ENCODE measurements at regions not wholly inside any gene's neighbourhood (a gene's known extent, or its start where the extent isn't known, plus 50 kb on each side); places are given as distances from the start of the nearest gene placed in this dataset.

DNA sequence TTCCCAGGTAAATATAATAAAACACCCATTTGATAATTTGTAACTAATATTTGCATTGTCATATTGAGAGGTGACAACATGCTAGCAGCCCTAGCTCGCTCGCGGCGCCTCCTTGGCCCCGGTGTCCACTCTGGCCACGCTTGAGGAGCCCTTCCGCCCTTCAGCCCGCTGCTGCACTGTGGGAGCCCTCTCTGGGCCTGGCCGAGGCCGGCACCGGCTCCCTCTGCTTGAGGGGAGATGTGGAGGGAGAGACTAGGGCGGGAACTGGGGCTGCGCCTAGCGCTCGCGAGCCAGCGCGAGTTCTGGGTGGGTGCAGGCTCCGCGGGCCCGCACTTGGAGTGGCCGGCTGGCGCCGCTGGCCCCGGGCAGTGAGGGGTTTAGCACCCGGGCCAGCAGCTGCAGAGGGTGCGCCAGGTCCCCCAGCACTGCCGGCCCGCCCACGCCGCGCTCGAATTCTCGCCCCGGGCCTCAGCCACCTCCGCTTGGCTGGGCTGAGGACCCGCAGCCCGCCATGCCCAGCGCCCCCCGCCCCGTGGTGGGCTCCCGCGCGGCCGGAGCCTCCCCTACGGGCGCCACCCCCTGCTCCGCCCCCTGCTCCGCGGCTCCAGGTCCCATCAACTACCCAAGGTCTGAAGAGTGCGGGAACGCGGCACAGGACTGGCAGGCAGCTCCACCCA is 594.4 kb downstream of the SLITRK6 start:
- intact Hi-C loops (cut with micrococcal nuclease; ENCODE audit: unreplicated experiment): no loop called here
- CTCF ChIA-PET: no interaction called here
- H3K4me1 ChIP-seq (replicated peaks; ENCODE audit: insufficient read depth): no peaks in the 10 kb centered on the region
- no peaks in the 10 kb centered on the region for H3K36me3 ChIP-seq (ENCODE audit: low read depth)
- POLR2A ChIA-PET (ENCODE audit: unreplicated experiment): no interaction called here
- H3F3A ChIP-seq (ENCODE audit: insufficient read depth, low read depth): no peaks in the 10 kb centered on the region
- H3K4me2 ChIP-seq: no peak overlapping the region
- no peaks in the 10 kb centered on the region for H3K9me2 ChIP-seq (ENCODE audit: insufficient read depth)
- BruUV-seq (replicated peaks): no TSS peak
- TF ChIP-seq, protein P1, sequence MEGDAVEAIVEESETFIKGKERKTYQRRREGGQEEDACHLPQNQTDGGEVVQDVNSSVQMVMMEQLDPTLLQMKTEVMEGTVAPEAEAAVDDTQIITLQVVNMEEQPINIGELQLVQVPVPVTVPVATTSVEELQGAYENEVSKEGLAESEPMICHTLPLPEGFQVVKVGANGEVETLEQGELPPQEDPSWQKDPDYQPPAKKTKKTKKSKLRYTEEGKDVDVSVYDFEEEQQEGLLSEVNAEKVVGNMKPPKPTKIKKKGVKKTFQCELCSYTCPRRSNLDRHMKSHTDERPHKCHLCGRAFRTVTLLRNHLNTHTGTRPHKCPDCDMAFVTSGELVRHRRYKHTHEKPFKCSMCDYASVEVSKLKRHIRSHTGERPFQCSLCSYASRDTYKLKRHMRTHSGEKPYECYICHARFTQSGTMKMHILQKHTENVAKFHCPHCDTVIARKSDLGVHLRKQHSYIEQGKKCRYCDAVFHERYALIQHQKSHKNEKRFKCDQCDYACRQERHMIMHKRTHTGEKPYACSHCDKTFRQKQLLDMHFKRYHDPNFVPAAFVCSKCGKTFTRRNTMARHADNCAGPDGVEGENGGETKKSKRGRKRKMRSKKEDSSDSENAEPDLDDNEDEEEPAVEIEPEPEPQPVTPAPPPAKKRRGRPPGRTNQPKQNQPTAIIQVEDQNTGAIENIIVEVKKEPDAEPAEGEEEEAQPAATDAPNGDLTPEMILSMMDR (conservative IDR thresholded peaks at IDR 0.05): no peak
- no peak for TF ChIP-seq EZH2 (IDR thresholded peaks at IDR 0.05; ENCODE audit: low read depth)
- H2AFZ ChIP-seq: no peak overlapping the region
- H3K79me2 ChIP-seq (ENCODE audit: low read depth): no peaks in the 10 kb centered on the region
- no peak overlapping the region for H3K27ac ChIP-seq
- H3K9me3 ChIP-seq (ENCODE audit: insufficient read depth, low read depth): no peaks in the 10 kb centered on the region
- no peaks in the 10 kb centered on the region for H4K20me1 ChIP-seq (ENCODE audit: insufficient read depth)
- DNase-seq: no peak
- no peaks in the 10 kb centered on the region for H3K27me3 ChIP-seq (ENCODE audit: insufficient read depth, low read depth)
- no peak overlapping the region for H3K4me3 ChIP-seq

DNA sequence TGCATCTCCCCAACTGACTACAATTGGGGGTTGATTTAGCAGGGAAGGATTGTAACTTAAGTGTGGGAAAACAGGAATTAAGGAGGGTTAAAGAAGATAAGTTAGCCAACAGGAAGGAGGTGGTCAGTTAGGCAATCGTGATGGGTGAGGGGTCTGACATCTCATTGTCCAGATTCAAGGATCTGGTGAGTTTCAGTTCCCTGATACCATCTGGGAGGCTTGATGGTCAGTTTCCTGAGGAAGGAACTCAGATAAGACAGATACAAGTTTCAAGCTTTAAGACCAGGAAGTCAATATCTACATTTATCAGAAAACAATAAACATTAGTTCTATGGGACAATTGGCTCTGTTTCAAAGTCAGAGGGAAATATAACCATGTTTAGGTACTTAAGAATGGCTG is 601.8 kb downstream of the SLITRK6 start:
- no peaks in the 10 kb centered on the region for H3K36me3 ChIP-seq (ENCODE audit: low read depth)
- no peaks in the 10 kb centered on the region for H3K9me3 ChIP-seq (ENCODE audit: insufficient read depth, low read depth)
- intact Hi-C loops (cut with micrococcal nuclease; ENCODE audit: unreplicated experiment): no loop called here
- no peak for DNase-seq
- CTCF ChIA-PET: no interaction called here
- no peak overlapping the region for H2AFZ ChIP-seq
- POLR2A ChIA-PET (ENCODE audit: unreplicated experiment): no interaction called here
- H3K9me2 ChIP-seq (ENCODE audit: insufficient read depth): no peaks in the 10 kb centered on the region
- no peak overlapping the region for H3K4me2 ChIP-seq
- no peaks in the 10 kb centered on the region for H4K20me1 ChIP-seq (ENCODE audit: insufficient read depth)
- H3K27ac ChIP-seq: no peak overlapping the region
- no TSS peak for BruUV-seq (replicated peaks)
- H3K27me3 ChIP-seq (ENCODE audit: insufficient read depth, low read depth): no peaks in the 10 kb centered on the region
- H3K79me2 ChIP-seq (ENCODE audit: low read depth): no peaks in the 10 kb centered on the region
- H3K4me3 ChIP-seq: no peak overlapping the region
- TF ChIP-seq EZH2 (IDR thresholded peaks at IDR 0.05; ENCODE audit: low read depth): no peak
- TF ChIP-seq, protein P1 (conservative IDR thresholded peaks at IDR 0.05): no peak
- H3F3A ChIP-seq (ENCODE audit: insufficient read depth, low read depth): no peaks in the 10 kb centered on the region
- H3K4me1 ChIP-seq (replicated peaks; ENCODE audit: insufficient read depth): no peaks in the 10 kb centered on the region

DNA sequence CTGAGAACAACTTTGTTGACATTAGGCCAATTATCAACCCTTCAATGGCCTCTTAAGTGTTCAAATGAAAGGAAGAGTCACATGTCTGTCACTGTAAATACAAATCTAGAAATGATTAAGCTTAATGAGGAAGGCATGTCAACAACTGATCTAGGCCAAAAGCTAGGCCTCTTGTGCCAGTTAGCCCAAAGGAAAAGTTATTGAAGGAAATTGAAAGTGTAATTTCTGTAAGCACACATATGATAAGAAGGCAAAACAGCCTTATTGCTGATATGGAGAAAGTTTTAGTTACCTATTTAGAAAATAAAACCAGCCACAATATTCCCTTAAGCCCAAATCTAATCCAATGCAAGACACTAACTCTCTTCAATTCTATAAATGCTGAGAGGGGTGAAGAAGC is 604.7 kb downstream of the SLITRK6 start:
- TF ChIP-seq, protein P1 (conservative IDR thresholded peaks at IDR 0.05): no peak
- TF ChIP-seq EZH2 (IDR thresholded peaks at IDR 0.05; ENCODE audit: low read depth): no peak
- ChIA-PET POLR2A (ENCODE audit: unreplicated experiment) (no interaction called here), CTCF (no interaction called here)
- Histone ChIP-seq H4K20me1 (ENCODE audit: insufficient read depth) (no peaks in the 10 kb centered on the region), H3K27me3 (ENCODE audit: insufficient read depth, low read depth) (no peaks in the 10 kb centered on the region), H3F3A (ENCODE audit: insufficient read depth, low read depth) (no peaks in the 10 kb centered on the region), H3K4me1 (replicated peaks; ENCODE audit: insufficient read depth) (no peaks in the 10 kb centered on the region), H3K4me3 (no peak overlapping the region), H2AFZ (no peak overlapping the region), H3K9me3 (ENCODE audit: insufficient read depth, low read depth) (no peaks in the 10 kb centered on the region), H3K9me2 (ENCODE audit: insufficient read depth) (no peaks in the 10 kb centered on the region), H3K27ac (no peak overlapping the region), H3K4me2 (no peak overlapping the region), H3K36me3 (ENCODE audit: low read depth) (no peaks in the 10 kb centered on the region), H3K79me2 (ENCODE audit: low read depth) (no peaks in the 10 kb centered on the region)
- intact Hi-C loops (cut with micrococcal nuclease; ENCODE audit: unreplicated experiment): no loop called here
- DNase-seq: no peak
- BruUV-seq (replicated peaks): no TSS peak

Data from PC-9 (cell line).